ENCODE measurements at regions not wholly inside any gene's neighbourhood (a gene's known extent, or its start where the extent isn't known, plus 50 kb on each side); places are given as distances from the start of the nearest gene placed in this dataset.

DNA sequence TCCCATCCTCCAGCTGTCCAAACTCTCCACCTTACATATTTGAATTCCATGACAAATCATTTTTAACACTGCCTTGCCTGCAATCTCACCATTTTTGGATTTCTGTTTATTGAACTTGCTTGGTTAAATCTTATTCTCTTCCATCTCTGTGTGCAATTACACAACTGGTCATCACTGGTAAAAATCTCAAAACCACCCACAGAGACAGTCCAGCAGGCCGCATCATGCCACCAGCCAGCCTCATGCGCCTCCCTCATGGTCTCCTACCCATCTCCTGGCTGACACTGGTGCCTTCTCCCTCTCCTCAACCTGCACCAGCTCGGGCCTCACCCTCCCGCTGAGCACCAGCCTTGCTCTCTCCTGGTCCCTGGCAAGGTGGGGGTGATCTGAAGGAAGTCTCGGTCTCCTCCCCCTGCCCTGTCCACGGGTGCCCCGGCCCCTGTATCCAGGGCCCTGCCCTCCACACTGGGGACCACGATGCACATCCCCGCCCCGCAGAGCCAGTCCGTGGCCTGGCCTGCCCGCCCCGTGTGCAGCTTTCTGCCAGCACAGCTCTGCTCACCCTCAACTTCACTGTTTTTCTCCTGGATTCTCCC, 92.0 kb downstream of the THBS2 start:
- DNase-seq, result peak in 2 of 5 donors; percentile 3 to 51
- Histone ChIP-seq H3K36me3 (ENCODE audit: control insufficient read depth in 2 of 3, insufficient read depth in 3 of 3, low read length in 3 of 3) (no peaks in the 10 kb centered on the region), H3K4me3 (ENCODE audit: low read length in 3 of 3) (no peak overlapping the region), H3K27ac (ENCODE audit: low read depth in 2 of 2, low read length in 2 of 2) (no peak overlapping the region), H3K9me3 (ENCODE audit: control insufficient read depth in 2 of 3, insufficient read depth in 1 of 3, low read length in 3 of 3) (no peaks in the 10 kb centered on the region), H3K4me1 (ENCODE audit: control insufficient read depth in 2 of 3, insufficient read depth in 2 of 3, low read depth in 1 of 3, low read length in 3 of 3) (no peaks in the 10 kb centered on the region), H3K27me3 (ENCODE audit: control insufficient read depth, insufficient read depth, low read length) (no peaks in the 10 kb centered on the region), H3K9ac (ENCODE audit: low read length in 3 of 3) (no peak overlapping the region)
- intact Hi-C loops (cut with DNase I), result no loop called here
- FAIRE-seq, result no peak
- TF ChIP-seq, protein P1, sequence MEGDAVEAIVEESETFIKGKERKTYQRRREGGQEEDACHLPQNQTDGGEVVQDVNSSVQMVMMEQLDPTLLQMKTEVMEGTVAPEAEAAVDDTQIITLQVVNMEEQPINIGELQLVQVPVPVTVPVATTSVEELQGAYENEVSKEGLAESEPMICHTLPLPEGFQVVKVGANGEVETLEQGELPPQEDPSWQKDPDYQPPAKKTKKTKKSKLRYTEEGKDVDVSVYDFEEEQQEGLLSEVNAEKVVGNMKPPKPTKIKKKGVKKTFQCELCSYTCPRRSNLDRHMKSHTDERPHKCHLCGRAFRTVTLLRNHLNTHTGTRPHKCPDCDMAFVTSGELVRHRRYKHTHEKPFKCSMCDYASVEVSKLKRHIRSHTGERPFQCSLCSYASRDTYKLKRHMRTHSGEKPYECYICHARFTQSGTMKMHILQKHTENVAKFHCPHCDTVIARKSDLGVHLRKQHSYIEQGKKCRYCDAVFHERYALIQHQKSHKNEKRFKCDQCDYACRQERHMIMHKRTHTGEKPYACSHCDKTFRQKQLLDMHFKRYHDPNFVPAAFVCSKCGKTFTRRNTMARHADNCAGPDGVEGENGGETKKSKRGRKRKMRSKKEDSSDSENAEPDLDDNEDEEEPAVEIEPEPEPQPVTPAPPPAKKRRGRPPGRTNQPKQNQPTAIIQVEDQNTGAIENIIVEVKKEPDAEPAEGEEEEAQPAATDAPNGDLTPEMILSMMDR (IDR thresholded peaks at IDR 0.05; ENCODE audit: borderline replicate concordance, extremely low read depth, insufficient read depth), result no peak

- no peak overlapping the region for H3K9ac ChIP-seq (ENCODE audit: low read length in 3 of 3)
- H3K4me1 ChIP-seq (ENCODE audit: control insufficient read depth in 2 of 3, insufficient read depth in 2 of 3, low read depth in 1 of 3, low read length in 3 of 3), result no peaks in the 10 kb centered on the region
Observed at GRCh38 chr6:169160855-169161560, 92.6 kb downstream of the THBS2 start.

GRCh38 chr6:169160091-169160854, 93.4 kb downstream of the THBS2 start:
- intact Hi-C loops (cut with DNase I), result no loop called here
- Histone ChIP-seq H3K27ac (ENCODE audit: low read depth in 2 of 2, low read length in 2 of 2) (no peak overlapping the region), H3K27me3 (ENCODE audit: control insufficient read depth, insufficient read depth, low read length) (no peaks in the 10 kb centered on the region), H3K9ac (ENCODE audit: low read length in 3 of 3) (no peak overlapping the region), H3K36me3 (ENCODE audit: control insufficient read depth in 2 of 3, insufficient read depth in 3 of 3, low read length in 3 of 3) (no peaks in the 10 kb centered on the region), H3K4me3 (ENCODE audit: low read length in 3 of 3) (no peak overlapping the region), H3K9me3 (ENCODE audit: control insufficient read depth in 2 of 3, insufficient read depth in 1 of 3, low read length in 3 of 3) (no peaks in the 10 kb centered on the region), H3K4me1 (ENCODE audit: control insufficient read depth in 2 of 3, insufficient read depth in 2 of 3, low read depth in 1 of 3, low read length in 3 of 3) (no peaks in the 10 kb centered on the region)
- DNase-seq, result peak in 2 of 5 donors; percentile 3 to 67
- no peak for FAIRE-seq
- TF ChIP-seq, protein P1 (IDR thresholded peaks at IDR 0.05; ENCODE audit: borderline replicate concordance, extremely low read depth, insufficient read depth), result no peak

More at GRCh38 chr6:169160855-169161560, 92.6 kb downstream of the THBS2 start:
- no peak for FAIRE-seq
- no peaks in the 10 kb centered on the region for H3K27me3 ChIP-seq (ENCODE audit: control insufficient read depth, insufficient read depth, low read length)
- H3K9me3 ChIP-seq (ENCODE audit: control insufficient read depth in 2 of 3, insufficient read depth in 1 of 3, low read length in 3 of 3), result no peaks in the 10 kb centered on the region
- intact Hi-C loops (cut with DNase I), result no loop called here
- H3K4me3 ChIP-seq (ENCODE audit: low read length in 3 of 3), result no peak overlapping the region
- H3K27ac ChIP-seq (ENCODE audit: low read depth in 2 of 2, low read length in 2 of 2), result no peak overlapping the region
- DNase-seq, result peak in 2 of 5 donors; percentile 5 to 42
- TF ChIP-seq, protein P1 (IDR thresholded peaks at IDR 0.05; ENCODE audit: borderline replicate concordance, extremely low read depth, insufficient read depth), result no peak
- H3K36me3 ChIP-seq (ENCODE audit: control insufficient read depth in 2 of 3, insufficient read depth in 3 of 3, low read length in 3 of 3), result no peaks in the 10 kb centered on the region
